ENCODE measurements at regions not wholly inside any gene's neighbourhood (a gene's known extent, or its start where the extent isn't known, plus 50 kb on each side); places are given as distances from the start of the nearest gene placed in this dataset.

DNA sequence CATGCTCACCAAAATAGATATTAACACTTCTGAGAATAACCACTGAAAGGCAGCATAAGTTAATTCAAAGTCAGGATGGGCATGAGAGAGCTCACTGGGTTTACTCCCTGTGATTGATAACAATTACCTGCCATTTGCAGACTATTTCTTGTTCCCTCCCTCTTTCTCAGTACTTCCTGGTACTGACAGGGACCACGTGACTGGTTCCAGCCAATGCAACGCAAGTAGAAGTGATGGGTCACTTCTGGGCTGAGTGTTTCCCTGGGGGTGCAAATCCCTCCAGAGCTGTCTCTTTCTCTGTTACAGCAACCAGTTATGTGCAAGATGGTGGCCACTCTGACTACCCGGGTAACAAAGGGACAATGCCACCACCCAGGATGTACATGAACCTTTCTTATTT lies 118.8 kb downstream of the EFNB2 start:
- no peak for TF ChIP-seq CTCF (IDR thresholded peaks at IDR 0.05; ENCODE audit: low read depth, low read length)
- TF ChIP-seq EZH2phosphoT487 (IDR thresholded peaks at IDR 0.05; ENCODE audit: low read depth) = no peak

Measured in OCI-LY3 (cell line).